Astrocyte of the cerebellum (primary cell): ENCODE measurements at regions not wholly inside any gene's neighbourhood (a gene's known extent, or its start where the extent isn't known, plus 50 kb on each side); places are given as distances from the start of the nearest gene placed in this dataset.

Source experiments
- DNase-seq: peaks from one replicate; pipeline ENCODE4 v3.0.0-alpha.2; 2011; ENCODE audit warnings: low read depth
- H3K4me3 ChIP-seq: 2 replicates; pipeline ENCODE4 v1.5.1; 2011; ENCODE audit warnings: mild to moderate bottlenecking, low read depth, low read length, moderate library complexity
- in situ Hi-C: cut with HindIII; loops from 2 replicates; pipeline ENCODE4 v1.10.0; 2017; ENCODE audit warnings: low sequenced_read_pairs
- TF ChIP-seq, protein P1 (sequence below): IDR thresholded peaks from 2 replicates; pipeline ENCODE4 v1.5.1; 2012; ENCODE audit warnings: low read length, low read depth, moderate library complexity, mild to moderate bottlenecking; ENCODE audit errors: missing control alignments

GRCh38 chr2:215752991-215753390 lies 260.4 kb downstream of the MREG start:
- TF ChIP-seq, protein P1, sequence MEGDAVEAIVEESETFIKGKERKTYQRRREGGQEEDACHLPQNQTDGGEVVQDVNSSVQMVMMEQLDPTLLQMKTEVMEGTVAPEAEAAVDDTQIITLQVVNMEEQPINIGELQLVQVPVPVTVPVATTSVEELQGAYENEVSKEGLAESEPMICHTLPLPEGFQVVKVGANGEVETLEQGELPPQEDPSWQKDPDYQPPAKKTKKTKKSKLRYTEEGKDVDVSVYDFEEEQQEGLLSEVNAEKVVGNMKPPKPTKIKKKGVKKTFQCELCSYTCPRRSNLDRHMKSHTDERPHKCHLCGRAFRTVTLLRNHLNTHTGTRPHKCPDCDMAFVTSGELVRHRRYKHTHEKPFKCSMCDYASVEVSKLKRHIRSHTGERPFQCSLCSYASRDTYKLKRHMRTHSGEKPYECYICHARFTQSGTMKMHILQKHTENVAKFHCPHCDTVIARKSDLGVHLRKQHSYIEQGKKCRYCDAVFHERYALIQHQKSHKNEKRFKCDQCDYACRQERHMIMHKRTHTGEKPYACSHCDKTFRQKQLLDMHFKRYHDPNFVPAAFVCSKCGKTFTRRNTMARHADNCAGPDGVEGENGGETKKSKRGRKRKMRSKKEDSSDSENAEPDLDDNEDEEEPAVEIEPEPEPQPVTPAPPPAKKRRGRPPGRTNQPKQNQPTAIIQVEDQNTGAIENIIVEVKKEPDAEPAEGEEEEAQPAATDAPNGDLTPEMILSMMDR, result no peak
- in situ Hi-C loops, result no loop called here
- H3K4me3 ChIP-seq, result no peak overlapping the region
- DNase-seq, result no peak

DNA sequence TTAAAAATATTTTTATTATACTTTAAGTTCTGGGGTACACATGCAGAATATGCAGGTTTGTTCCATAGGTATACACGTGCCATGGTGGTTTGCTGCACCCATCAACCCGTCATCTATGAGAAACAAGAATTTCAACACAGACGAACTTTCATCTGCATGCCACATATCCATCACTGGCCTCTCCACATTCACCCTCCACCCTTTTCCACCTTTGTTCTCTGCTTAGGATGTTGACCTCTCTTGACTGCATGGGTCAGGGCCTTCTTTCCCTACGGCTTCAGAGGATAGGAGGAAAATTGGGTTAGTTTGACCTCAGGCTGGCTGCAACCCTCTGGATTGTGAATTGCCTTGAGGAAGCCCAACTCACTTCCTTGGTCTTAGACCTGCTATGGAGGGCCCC lies 260.9 kb downstream of the MREG start:
- TF ChIP-seq, protein P1, result no peak
- no peak overlapping the region for H3K4me3 ChIP-seq
- in situ Hi-C loops, result no loop called here
- no peak for DNase-seq

DNA sequence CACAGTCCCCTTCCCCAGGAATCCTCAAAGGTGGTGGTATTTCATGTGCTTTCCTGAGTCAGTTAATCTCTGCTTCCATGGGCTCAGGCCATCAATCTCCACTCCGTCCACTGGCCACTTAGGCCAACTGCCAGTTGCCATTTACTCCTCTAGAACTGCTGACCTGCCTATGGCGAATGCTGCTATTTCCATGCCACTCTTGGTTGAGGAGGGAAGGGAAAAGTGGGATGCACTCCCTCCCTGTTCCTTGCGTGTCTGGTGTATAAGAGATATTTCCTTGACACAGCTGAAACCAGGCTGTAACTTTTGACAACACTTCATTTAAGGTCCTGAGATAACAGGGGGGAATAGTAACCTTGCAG lies 261.5 kb downstream of the MREG start:
- in situ Hi-C loops, result no loop called here
- TF ChIP-seq, protein P1, result no peak
- DNase-seq, result no peak
- no peak overlapping the region for H3K4me3 ChIP-seq

- DNase-seq, result peak; percentile 87
- in situ Hi-C loops, result no loop called here
- no peak overlapping the region for H3K4me3 ChIP-seq
- TF ChIP-seq, protein P1, result no peak
These were observed 262.0 kb downstream of the MREG start for GRCh38 chr2:215751200-215751910.

- H3K4me3 ChIP-seq, result no peak overlapping the region
- TF ChIP-seq, protein P1, result no peak
- no peak for DNase-seq
- in situ Hi-C loops, result no loop called here
These were observed 262.6 kb downstream of the MREG start for GRCh38 chr2:215750763-215751162.

DNA sequence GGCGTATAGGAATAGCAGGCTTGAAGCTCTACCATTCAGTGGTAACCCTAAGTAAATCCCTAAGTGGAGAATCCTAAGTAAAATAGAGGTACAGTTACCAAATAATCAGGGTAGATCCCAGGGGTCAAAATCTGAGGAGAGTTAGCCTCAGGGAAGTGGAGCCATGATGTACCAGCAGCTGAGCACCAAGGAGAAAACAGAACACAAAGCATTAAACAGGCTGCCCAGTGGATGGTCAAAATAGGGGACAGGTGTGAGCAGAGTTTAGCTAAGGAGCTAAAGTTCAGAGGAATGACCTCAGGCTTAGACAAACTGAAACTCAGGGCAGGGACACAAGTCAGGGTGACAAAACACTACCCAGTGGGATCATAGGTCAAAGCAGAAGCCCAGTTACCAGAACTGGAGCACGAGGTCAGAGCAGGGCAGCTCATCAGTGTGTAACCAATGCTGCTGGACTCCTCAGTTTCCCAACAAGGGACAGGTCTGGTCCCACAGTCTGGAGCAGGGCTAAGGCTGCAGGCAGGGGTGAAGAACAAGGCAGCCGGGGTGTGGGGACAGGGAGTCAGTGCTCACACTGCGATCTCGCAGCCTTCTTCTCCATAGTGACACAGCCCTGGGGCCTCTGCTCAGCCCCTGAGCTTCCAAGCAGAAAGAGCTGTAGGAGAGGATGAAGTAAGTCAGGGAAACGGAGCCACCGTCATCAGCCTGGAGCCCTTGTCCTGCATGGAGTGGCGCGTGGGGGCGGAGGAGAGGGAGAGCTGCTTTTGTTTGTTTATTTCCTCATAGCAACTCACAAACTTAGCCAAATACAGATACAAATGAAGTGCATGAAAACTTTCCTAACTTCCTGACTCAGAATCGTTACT lies 264.0 kb downstream of the MREG start:
- in situ Hi-C loops, result no loop called here
- TF ChIP-seq, protein P1, result no peak
- no peak for DNase-seq
- H3K4me3 ChIP-seq, result no peak overlapping the region
